HG03196 (cell line): ENCODE measurements at regions not wholly inside any gene's neighbourhood (a gene's known extent, or its start where the extent isn't known, plus 50 kb on each side); places are given as distances from the start of the nearest gene placed in this dataset.
"Not testable (repeated sequence)": the region's sequence is repeated elsewhere in the genome, so short reads cannot be mapped to it uniquely, and the experiment has no call there.

ENCODE experiments used
- ATAC-seq: cut with Tn5 transposase; IDR thresholded peaks from one replicate; pipeline ENCODE4 v1.9.1; 2021; ENCODE audit not compliant: unreplicated experiment

- ATAC-seq: no peak
Observed at GRCh38 chr3:81364411-81364810, 397.0 kb downstream of the GBE1 start.

GRCh38 chr3:81363816-81364215 lies 397.6 kb downstream of the GBE1 start:
- ATAC-seq: no peak

GRCh38 chr3:81354119-81354518 lies 407.3 kb downstream of the GBE1 start:
- ATAC-seq: no peak

GRCh38 chr3:81352867-81353266 lies 408.6 kb downstream of the GBE1 start:
- ATAC-seq: no peak

GRCh38 chr3:81349816-81350340 lies 411.6 kb downstream of the GBE1 start:
- ATAC-seq: no peak

GRCh38 chr3:81339040-81339845 lies 422.2 kb downstream of the GBE1 start:
- ATAC-seq: peak; percentile 81

GRCh38 chr3:81336470-81336869 lies 425.0 kb downstream of the GBE1 start:
- no peak for ATAC-seq

- not testable (repeated sequence) for ATAC-seq
Observed at GRCh38 chr3:81329835-81330234, 431.6 kb downstream of the GBE1 start.

GRCh38 chr3:81326245-81326644 lies 435.2 kb downstream of the GBE1 start:
- ATAC-seq: no peak

GRCh38 chr3:81320862-81321261 lies 440.6 kb downstream of the GBE1 start:
- no peak for ATAC-seq

GRCh38 chr3:81315030-81315429 lies 446.4 kb downstream of the GBE1 start:
- no peak for ATAC-seq

GRCh38 chr3:81311321-81311720 lies 450.1 kb downstream of the GBE1 start:
- no peak for ATAC-seq

- no peak for ATAC-seq
Observed at GRCh38 chr3:81308306-81308705, 453.1 kb downstream of the GBE1 start.

GRCh38 chr3:81307221-81307620 lies 454.2 kb downstream of the GBE1 start:
- no peak for ATAC-seq

GRCh38 chr3:81303321-81303720 lies 458.1 kb downstream of the GBE1 start:
- ATAC-seq: no peak

GRCh38 chr3:81302045-81302444 lies 459.4 kb downstream of the GBE1 start:
- ATAC-seq: peak; percentile 76

- no peak for ATAC-seq
Observed at GRCh38 chr3:81301230-81301629, 460.2 kb downstream of the GBE1 start.

- no peak for ATAC-seq
Observed at GRCh38 chr3:81300324-81300927, 461.0 kb downstream of the GBE1 start.

GRCh38 chr3:81299481-81299880 lies 462.0 kb downstream of the GBE1 start:
- ATAC-seq: no peak

- ATAC-seq: no peak
Observed at GRCh38 chr3:81295906-81296577, 465.4 kb downstream of the GBE1 start.

GRCh38 chr3:81293156-81293555 lies 468.3 kb downstream of the GBE1 start:
- ATAC-seq: no peak

GRCh38 chr3:81291586-81291985 lies 469.9 kb downstream of the GBE1 start:
- ATAC-seq: no peak
